DND-41 (cell line): ENCODE measurements at regions not wholly inside any gene's neighbourhood (a gene's known extent, or its start where the extent isn't known, plus 50 kb on each side); places are given as distances from the start of the nearest gene placed in this dataset.
"Not testable (repeated sequence)": the region's sequence is repeated elsewhere in the genome, so short reads cannot be mapped to it uniquely, and the experiment has no call there.

Source experiments
- ATAC-seq: fragments of 200-7000 bp; cut with Tn5 transposase; 3 replicates; pipeline ENCODE4 v1.9.1; 2021; ENCODE audit warnings: low read depth; ENCODE audit not compliant: insufficient read depth
- DNase-seq: peaks from one replicate; pipeline ENCODE4 v3.0.0-alpha.2; 2020
- H2AFZ ChIP-seq: 2 replicates; pipeline ENCODE4 v1.6.0; 2012; ENCODE audit warnings: low read depth, low read length
- H3K27ac ChIP-seq: 2 replicates; pipeline ENCODE4 v1.5.1; 2012; ENCODE audit warnings: low read length, inconsistent platforms
- H3K27me3 ChIP-seq: fragments of 200-600 bp; sonication (generic); 2 replicates; pipeline ENCODE4 v1.6.0; 2012; ENCODE audit warnings: low read length, mild to moderate bottlenecking, inconsistent platforms; ENCODE audit not compliant: insufficient read depth, poor library complexity
- H3K36me3 ChIP-seq: 2 replicates; pipeline ENCODE4 v1.5.1; 2012; ENCODE audit warnings: low read length, inconsistent platforms; ENCODE audit not compliant: insufficient read depth
- H3K4me1 ChIP-seq: 2 replicates; pipeline ENCODE4 v1.5.1; 2012; ENCODE audit warnings: mild to moderate bottlenecking, low read length; ENCODE audit not compliant: insufficient read depth
- H3K4me2 ChIP-seq: 2 replicates; pipeline ENCODE4 v1.6.0; 2012; ENCODE audit warnings: mild to moderate bottlenecking, moderate library complexity, low read length, inconsistent platforms; ENCODE audit not compliant: insufficient read depth
- H3K4me3 ChIP-seq, 2 experiments: fragments of 200-600 bp in 1 of 2; shearing (Covaris generic) in 1 of 2; 2 replicates each; pipeline ENCODE4 v1.5.1; 2012 to 2016; ENCODE audit warnings: inconsistent platforms in 2 of 2, low read length in 2 of 2, mild to moderate bottlenecking in 2 of 2, low read depth in 1 of 2, moderate library complexity in 1 of 2
- H3K79me2 ChIP-seq: 2 replicates; pipeline ENCODE4 v1.6.0; 2012; ENCODE audit warnings: low read length, inconsistent platforms; ENCODE audit not compliant: insufficient read depth
- H3K9ac ChIP-seq: 2 replicates; pipeline ENCODE4 v1.6.0; 2012; ENCODE audit warnings: low read depth, mild to moderate bottlenecking, inconsistent platforms, low read length, moderate library complexity
- H3K9me3 ChIP-seq: 2 replicates; pipeline ENCODE4 v1.5.1; 2012; ENCODE audit warnings: low read length, moderate library complexity, mild to moderate bottlenecking, inconsistent platforms; ENCODE audit not compliant: insufficient read depth, severe bottlenecking
- H4K20me1 ChIP-seq: 2 replicates; pipeline ENCODE4 v1.6.0; 2012; ENCODE audit warnings: low read length; ENCODE audit not compliant: insufficient read depth
- EZH2 ChIP-seq: IDR thresholded peaks from 3 replicates; pipeline ENCODE4 v1.6.1; 2012; ENCODE audit warnings: borderline replicate concordance, low read depth, mild to moderate bottlenecking, moderate library complexity, low read length, inconsistent platforms; ENCODE audit not compliant: severe bottlenecking
- TF ChIP-seq, protein P1 (sequence below): IDR thresholded peaks from 2 replicates; pipeline ENCODE4 v1.5.1; 2012; ENCODE audit warnings: borderline replicate concordance, low read length, moderate library complexity, mild to moderate bottlenecking; ENCODE audit not compliant: poor library complexity, severe bottlenecking; ENCODE audit errors: extremely low read depth

- Histone ChIP-seq H3K9me3 (no peaks in the 10 kb centered on the region), H3K27me3 (no peaks in the 10 kb centered on the region), H3K4me1 (no peaks in the 10 kb centered on the region), H3K4me2 (no peak overlapping the region), H4K20me1 (no peaks in the 10 kb centered on the region), H3K4me3 (no peak overlapping the region), H3K79me2 (no peaks in the 10 kb centered on the region), H3K27ac (no peak overlapping the region), H3K36me3 (no peaks in the 10 kb centered on the region), H2AFZ (no peak overlapping the region), H3K9ac (no peak overlapping the region)
- TF ChIP-seq, protein P1, sequence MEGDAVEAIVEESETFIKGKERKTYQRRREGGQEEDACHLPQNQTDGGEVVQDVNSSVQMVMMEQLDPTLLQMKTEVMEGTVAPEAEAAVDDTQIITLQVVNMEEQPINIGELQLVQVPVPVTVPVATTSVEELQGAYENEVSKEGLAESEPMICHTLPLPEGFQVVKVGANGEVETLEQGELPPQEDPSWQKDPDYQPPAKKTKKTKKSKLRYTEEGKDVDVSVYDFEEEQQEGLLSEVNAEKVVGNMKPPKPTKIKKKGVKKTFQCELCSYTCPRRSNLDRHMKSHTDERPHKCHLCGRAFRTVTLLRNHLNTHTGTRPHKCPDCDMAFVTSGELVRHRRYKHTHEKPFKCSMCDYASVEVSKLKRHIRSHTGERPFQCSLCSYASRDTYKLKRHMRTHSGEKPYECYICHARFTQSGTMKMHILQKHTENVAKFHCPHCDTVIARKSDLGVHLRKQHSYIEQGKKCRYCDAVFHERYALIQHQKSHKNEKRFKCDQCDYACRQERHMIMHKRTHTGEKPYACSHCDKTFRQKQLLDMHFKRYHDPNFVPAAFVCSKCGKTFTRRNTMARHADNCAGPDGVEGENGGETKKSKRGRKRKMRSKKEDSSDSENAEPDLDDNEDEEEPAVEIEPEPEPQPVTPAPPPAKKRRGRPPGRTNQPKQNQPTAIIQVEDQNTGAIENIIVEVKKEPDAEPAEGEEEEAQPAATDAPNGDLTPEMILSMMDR: no peak
- TF ChIP-seq EZH2: no peak
- ATAC-seq (no peak), DNase-seq (no peak)
Measured at GRCh38 chr13:65336916-65337315, 1893.2 kb downstream of the PCDH9 start.

DNA sequence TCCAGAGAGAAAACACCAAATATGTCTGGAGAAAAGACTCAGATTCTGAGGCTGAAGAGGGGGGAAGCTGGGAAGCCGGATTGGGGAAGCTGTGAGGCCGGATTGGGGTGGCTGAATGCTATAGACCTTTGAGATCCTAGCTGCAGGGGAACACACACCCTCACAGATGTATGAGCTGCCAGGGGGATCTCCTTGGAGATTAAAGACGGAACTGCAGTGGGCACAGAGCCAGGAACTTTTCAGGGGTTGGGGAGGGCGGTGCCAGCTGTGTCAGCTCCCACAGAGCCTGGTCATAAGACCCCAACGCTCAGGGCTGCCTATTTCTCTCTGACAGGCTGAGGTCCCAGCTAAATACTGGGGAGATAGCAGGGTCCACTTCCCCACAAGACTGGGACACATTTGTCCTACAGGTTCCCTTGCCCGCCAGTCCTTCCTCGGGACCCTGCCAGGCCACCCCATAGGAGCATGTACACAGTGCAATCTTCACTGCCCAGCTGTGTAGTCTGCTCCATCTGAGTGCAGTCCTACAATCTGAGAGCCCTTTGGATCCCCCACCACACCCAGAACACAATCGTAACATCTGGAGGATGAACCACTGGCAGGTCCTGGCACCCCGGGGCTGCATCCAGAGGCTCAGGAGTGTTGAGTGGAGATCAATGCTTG, 1893.9 kb downstream of the PCDH9 start:
- H3K4me2 ChIP-seq: no peak overlapping the region
- ATAC-seq (peak; percentile 35; the same call in 1 of the 3 replicates), DNase-seq (no peak)
- H4K20me1 ChIP-seq: no peaks in the 10 kb centered on the region
- H3K4me1 ChIP-seq: no peaks in the 10 kb centered on the region
- H3K27ac ChIP-seq: no peak overlapping the region
- no peak overlapping the region for H2AFZ ChIP-seq
- H3K9me3 ChIP-seq: no peaks in the 10 kb centered on the region
- no peaks in the 10 kb centered on the region for H3K27me3 ChIP-seq
- no peak overlapping the region for H3K4me3 ChIP-seq
- H3K79me2 ChIP-seq: no peaks in the 10 kb centered on the region
- TF ChIP-seq, protein P1: no peak
- no peak for TF ChIP-seq EZH2
- no peaks in the 10 kb centered on the region for H3K36me3 ChIP-seq
- H3K9ac ChIP-seq: no peak overlapping the region

- Histone ChIP-seq H3K27me3 (no peaks in the 10 kb centered on the region), H3K79me2 (no peaks in the 10 kb centered on the region), H3K36me3 (no peaks in the 10 kb centered on the region), H3K27ac (no peak overlapping the region), H3K4me1 (no peaks in the 10 kb centered on the region), H2AFZ (no peak overlapping the region), H3K9ac (no peak overlapping the region), H3K4me3 (no peak overlapping the region), H3K9me3 (no peaks in the 10 kb centered on the region), H4K20me1 (no peaks in the 10 kb centered on the region), H3K4me2 (no peak overlapping the region)
- ATAC-seq: no peak
- no peak for DNase-seq
- TF ChIP-seq EZH2: no peak
- TF ChIP-seq, protein P1: no peak
Measured at GRCh38 chr13:65330691-65331090, 1899.4 kb downstream of the PCDH9 start.

GRCh38 chr13:65330287-65330686, 1899.8 kb downstream of the PCDH9 start:
- H3K27me3 ChIP-seq: no peaks in the 10 kb centered on the region

DNA sequence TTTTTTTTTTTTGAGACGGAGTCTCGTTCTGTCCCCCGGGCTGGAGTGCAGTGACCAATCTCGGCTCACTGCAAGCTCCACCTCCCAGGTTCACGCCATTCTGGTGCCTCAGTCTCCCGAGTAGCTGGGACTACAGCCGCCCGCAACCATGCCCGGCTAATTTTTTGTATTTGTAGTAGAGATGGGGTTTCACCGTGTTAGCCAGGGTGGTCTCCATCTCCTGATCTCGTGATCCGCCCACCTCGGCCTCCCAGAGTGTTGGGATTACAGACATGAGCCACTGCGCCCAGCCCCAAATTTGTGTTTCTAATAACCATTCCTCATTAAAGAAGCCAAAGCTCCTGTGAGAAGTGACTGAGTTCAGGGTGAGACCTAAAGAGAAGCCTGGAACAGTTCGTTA, 1906.9 kb downstream of the PCDH9 start:
- not testable (repeated sequence) for DNase-seq, H4K20me1 ChIP-seq, H3K4me1 ChIP-seq, H3K79me2 ChIP-seq, ATAC-seq, H3K9me3 ChIP-seq, H3K4me3 ChIP-seq, H3K4me2 ChIP-seq, H3K36me3 ChIP-seq, H3K27ac ChIP-seq, H3K9ac ChIP-seq, H2AFZ ChIP-seq, H3K27me3 ChIP-seq

More at GRCh38 chr13:65330287-65330686, 1899.8 kb downstream of the PCDH9 start:
- TF ChIP-seq, protein P1: no peak
- H3K4me3 ChIP-seq: no peak overlapping the region
- no peaks in the 10 kb centered on the region for H4K20me1 ChIP-seq
- no peak overlapping the region for H3K27ac ChIP-seq
- ATAC-seq (no peak), DNase-seq (no peak)
- H3K36me3 ChIP-seq: no peaks in the 10 kb centered on the region
- no peaks in the 10 kb centered on the region for H3K9me3 ChIP-seq
- no peaks in the 10 kb centered on the region for H3K4me1 ChIP-seq
- no peak overlapping the region for H3K9ac ChIP-seq
- H3K79me2 ChIP-seq: no peaks in the 10 kb centered on the region
- H3K4me2 ChIP-seq: no peak overlapping the region
- H2AFZ ChIP-seq: no peak overlapping the region
